ENCODE measurements at regions not wholly inside any gene's neighbourhood (a gene's known extent, or its start where the extent isn't known, plus 50 kb on each side); places are given as distances from the start of the nearest gene placed in this dataset.

DNA sequence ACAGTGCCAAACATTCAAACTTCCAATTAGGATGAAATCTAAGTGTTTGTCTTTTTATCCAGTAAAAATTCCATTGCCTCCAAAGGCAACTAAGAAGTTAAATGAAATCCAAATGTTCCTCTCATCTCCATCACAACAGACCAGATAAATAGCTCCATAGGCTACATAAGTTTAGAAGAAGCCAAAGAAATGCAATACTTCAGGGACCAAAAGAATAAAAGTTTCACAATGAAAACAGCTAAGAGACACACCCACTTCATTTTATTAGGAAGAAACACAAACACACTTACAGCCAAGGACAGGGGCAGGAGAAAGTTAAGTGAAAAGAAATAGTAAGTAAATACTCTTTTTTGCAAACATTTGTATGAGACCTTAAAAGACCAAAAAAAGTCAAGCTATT is 88.5 kb upstream of the CCDC150 start:
- no peak overlapping the region for H4K8ac ChIP-seq (replicated peaks; ENCODE audit: insufficient read length, low read depth, low read length)
- no peaks in the 10 kb centered on the region for H3K9me3 ChIP-seq (ENCODE audit: control insufficient read depth, low read depth, low read length)
- H4K5ac ChIP-seq (ENCODE audit: insufficient read length, low read depth, low read length) = no peak overlapping the region
- H2AFZ ChIP-seq (ENCODE audit: low read length) = no peak overlapping the region
- H2BK15ac ChIP-seq (ENCODE audit: low read depth, low read length) = no peak overlapping the region
- H3K27me3 ChIP-seq (ENCODE audit: insufficient read depth, low read length) = no peaks in the 10 kb centered on the region
- no peak for DNase-seq
- no peak overlapping the region for H3K4me3 Mint-ChIP-seq
- TF ChIP-seq CTCF (conservative IDR thresholded peaks at IDR 0.05) = no peak
- H3K79me2 ChIP-seq (ENCODE audit: insufficient read depth, low read length) = no peaks in the 10 kb centered on the region
- no peaks in the 10 kb centered on the region for H4K20me1 ChIP-seq (ENCODE audit: control insufficient read depth, insufficient read depth, insufficient read length)
- H3K27me3 Mint-ChIP-seq (ENCODE audit: low read depth) = no peaks in the 10 kb centered on the region
- no peak overlapping the region for H3K18ac ChIP-seq (ENCODE audit: insufficient read length, low read depth, low read length)
- H3K4me1 Mint-ChIP-seq = peaks cover 19 to 35% of the 10 kb centered on the region in 2 experiments
- peak overlapping the region in 2 of 3 experiments; percentile 22; a peak in 2 of 7 replicates for H3K27ac Mint-ChIP-seq
- H3K27ac ChIP-seq (ENCODE audit: insufficient read length, low read depth, low read length) = no peak overlapping the region
- no peaks in the 10 kb centered on the region for H3K9me3 Mint-ChIP-seq
- H3K36me3 Mint-ChIP-seq (ENCODE audit: insufficient read depth in 1 of 3, low read depth in 3 of 3) = no peaks in the 10 kb centered on the region
- no peak overlapping the region for H3K9ac ChIP-seq (ENCODE audit: extremely low read depth, insufficient read length, low read length)
- no peak overlapping the region for H2AK5ac ChIP-seq (ENCODE audit: insufficient read length, low read length)
- no peak overlapping the region for H2BK5ac ChIP-seq (ENCODE audit: insufficient read length, low read length)
- H2BK12ac ChIP-seq (ENCODE audit: insufficient read length, low read depth, low read length) = no peak overlapping the region
- H3T11ph ChIP-seq (ENCODE audit: low read length) = no peak overlapping the region
- H2BK20ac ChIP-seq (ENCODE audit: low read depth, low read length, poor library complexity, severe bottlenecking) = no peak overlapping the region
- no peak overlapping the region for H3K4me2 ChIP-seq (ENCODE audit: insufficient read depth, insufficient read length, low read length)
- H3K23me2 ChIP-seq (ENCODE audit: insufficient read length, low read depth, low read length, poor library complexity, severe bottlenecking) = no peaks in the 10 kb centered on the region
- H3K4ac ChIP-seq (ENCODE audit: low read depth, low read length) = no peak overlapping the region
- no peaks in the 10 kb centered on the region for H3K4me1 ChIP-seq (ENCODE audit: insufficient read depth, low read length)
- no peak overlapping the region for H3K56ac ChIP-seq (ENCODE audit: insufficient read length, low read depth, low read length)
- H3K79me1 ChIP-seq (ENCODE audit: insufficient read depth, low read depth, low read length, poor library complexity, severe bottlenecking) = no peaks in the 10 kb centered on the region
- no peak overlapping the region for H3K23ac ChIP-seq (ENCODE audit: insufficient read length, low read depth, low read length)
- H3K14ac ChIP-seq (ENCODE audit: insufficient read depth, low read length) = no peak overlapping the region
- no peak overlapping the region for H2BK120ac ChIP-seq (ENCODE audit: low read depth, low read length, poor library complexity, severe bottlenecking)
- H4K91ac ChIP-seq (ENCODE audit: insufficient read length, low read depth, low read length) = no peak overlapping the region

Measured in H9 (cell line).